GM19438 (cell line): ENCODE measurements at regions not wholly inside any gene's neighbourhood (a gene's known extent, or its start where the extent isn't known, plus 50 kb on each side); places are given as distances from the start of the nearest gene placed in this dataset.

Experiments
- ATAC-seq: cut with Tn5 transposase; IDR thresholded peaks from one replicate; pipeline ENCODE4 v1.9.1; 2021; ENCODE audit warnings: low read depth; ENCODE audit not compliant: unreplicated experiment

- no peak for ATAC-seq
Measured at GRCh38 chr6:114514170-114514569, 171.3 kb upstream of the HS3ST5 start.

- no peak for ATAC-seq
Measured at GRCh38 chr6:114471450-114471849, 128.6 kb upstream of the HS3ST5 start.

GRCh38 chr6:114467931-114468330, 125.1 kb upstream of the HS3ST5 start:
- ATAC-seq, result no peak

DNA sequence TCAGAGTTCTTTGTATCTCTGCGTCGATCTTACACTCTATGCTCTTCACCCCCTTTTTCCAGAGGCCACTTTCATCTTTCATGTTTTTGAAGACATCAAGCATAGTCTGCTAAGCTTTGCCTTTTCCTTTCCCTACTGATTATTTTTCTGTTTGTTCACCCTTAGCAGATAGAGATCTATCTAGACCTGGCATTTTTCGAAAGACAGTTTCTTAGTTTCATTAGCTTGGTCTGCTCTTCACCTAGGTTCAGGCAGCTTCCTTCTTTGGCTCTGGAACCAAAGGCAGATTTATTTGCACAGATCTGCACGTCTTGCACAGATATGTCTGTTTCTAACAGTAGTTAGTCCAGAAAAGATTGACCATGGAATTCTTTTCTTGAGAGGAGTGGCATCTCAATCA, 122.7 kb upstream of the HS3ST5 start:
- ATAC-seq, result no peak

- no peak for ATAC-seq
Measured at GRCh38 chr6:114453737-114454276, 111.0 kb upstream of the HS3ST5 start.

- ATAC-seq, result no peak
Measured at GRCh38 chr6:114452785-114453401, 110.1 kb upstream of the HS3ST5 start.

DNA sequence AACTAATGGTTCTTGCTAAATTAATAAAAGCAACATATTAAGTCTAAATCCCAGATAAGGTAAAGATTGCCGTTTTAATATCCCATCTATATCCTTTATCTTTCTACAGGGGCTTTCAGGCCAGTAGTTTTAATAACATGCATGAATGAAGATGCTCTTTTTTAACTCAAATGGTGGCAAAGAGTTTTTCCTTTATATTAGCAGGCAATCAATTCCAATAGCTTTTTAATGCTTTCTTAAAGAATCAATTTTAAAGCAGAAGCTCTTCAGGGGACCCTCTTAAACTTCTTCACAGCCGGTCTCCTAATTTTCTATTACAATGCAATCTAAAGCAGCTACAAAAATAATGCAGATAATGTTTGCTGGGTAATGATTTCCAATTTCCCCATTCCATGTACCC, 107.8 kb upstream of the HS3ST5 start:
- ATAC-seq, result no peak

DNA sequence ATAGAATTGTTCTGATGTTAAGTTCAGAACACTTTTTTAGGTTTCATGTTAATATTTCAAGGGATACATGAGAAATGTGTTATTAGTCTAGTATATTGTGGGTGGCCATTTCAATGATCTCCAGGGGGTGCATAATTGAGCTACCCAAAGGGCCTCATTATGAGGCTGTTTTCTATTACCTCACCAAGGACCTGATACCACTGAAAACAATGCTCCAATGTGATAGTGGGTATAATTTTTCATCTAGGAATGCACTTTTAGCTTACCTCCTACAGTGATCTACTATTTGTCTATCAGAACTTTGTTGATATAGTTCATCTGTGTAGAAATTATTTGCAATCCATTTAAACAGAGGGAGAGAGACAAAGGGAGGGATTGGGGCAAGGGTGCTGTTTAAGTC, 106.8 kb upstream of the HS3ST5 start:
- no peak for ATAC-seq

- ATAC-seq, result no peak
Measured at GRCh38 chr6:114446342-114446741, 103.5 kb upstream of the HS3ST5 start.

DNA sequence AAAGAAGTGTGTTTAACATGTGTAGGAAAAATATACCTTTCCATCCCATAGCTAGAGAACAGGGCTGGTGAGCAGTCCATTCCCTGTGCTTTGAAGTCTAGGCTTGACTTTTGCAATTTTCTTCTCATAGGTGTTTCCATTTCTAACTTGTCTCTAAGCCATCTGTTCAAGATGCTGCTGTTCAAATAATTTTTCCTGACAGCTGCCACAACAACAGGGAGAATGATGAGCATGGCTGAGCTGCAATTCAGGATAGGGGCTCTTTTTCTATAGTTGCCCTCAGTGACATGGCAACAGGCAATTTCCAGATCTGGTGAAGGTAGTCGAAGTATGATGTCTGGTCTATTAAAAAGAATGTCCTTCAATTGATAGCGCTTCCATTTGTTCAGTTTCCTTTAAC, 103.0 kb upstream of the HS3ST5 start:
- ATAC-seq, result no peak

- ATAC-seq, result no peak
Measured at GRCh38 chr6:114439411-114439810, 96.6 kb upstream of the HS3ST5 start.

DNA sequence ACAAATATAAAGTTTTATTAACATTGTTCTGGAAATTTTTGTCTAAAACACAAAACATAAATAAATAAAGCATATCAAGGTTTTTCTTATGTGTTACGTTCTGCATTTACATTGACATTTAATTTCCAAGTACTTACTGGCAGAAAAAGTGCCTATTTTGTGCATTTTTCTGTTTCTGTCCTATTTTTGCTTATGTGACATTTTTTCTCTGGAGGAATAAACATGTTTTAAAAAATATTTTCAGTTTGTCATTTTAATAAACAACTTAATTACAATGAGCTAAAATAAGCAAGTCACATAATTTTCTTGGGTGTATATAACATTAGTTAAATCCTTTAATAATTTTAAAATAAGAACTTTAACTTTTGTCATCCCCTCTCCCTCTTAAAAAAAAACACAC, 94.4 kb upstream of the HS3ST5 start:
- ATAC-seq, result no peak

GRCh38 chr6:114436691-114437090, 93.9 kb upstream of the HS3ST5 start:
- no peak for ATAC-seq

- no peak for ATAC-seq
Measured at GRCh38 chr6:114435985-114436384, 93.2 kb upstream of the HS3ST5 start.

DNA sequence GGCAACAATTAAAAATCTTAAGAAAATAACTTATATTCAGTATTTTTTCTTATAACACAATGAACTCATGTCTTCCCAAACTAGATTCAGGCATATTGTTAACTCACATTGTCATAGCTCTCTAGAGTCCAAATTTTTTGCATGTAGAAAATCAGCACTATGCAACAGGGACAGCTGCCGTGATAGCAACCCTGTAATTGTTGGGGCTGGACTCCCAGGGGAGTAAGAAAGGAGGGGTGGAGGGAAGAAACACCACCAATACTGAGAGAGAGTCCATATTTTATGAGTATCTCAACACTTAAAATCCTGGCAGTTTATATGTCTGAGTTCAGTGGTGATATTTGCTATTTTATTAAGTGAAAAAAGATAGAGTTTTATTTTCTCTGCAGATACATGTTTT, 89.6 kb upstream of the HS3ST5 start:
- no peak for ATAC-seq

DNA sequence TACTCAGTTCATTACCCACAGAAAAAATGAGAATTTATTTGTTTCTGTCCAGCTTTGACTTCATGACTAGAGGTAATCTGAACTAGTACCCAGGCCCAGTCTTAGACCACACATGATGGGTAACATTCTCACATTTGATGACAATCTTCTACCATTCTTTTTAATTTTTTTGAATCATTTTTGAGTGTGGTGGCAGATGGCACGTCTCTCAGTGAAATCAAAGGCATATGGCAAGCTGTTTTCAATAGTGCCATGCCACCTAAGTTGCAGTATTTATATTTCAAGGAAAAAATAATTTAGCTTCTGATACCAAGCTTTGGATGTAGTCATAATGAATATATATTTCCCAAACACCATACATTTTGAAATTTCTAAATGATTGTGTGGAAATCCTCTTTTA, 88.8 kb upstream of the HS3ST5 start:
- no peak for ATAC-seq

DNA sequence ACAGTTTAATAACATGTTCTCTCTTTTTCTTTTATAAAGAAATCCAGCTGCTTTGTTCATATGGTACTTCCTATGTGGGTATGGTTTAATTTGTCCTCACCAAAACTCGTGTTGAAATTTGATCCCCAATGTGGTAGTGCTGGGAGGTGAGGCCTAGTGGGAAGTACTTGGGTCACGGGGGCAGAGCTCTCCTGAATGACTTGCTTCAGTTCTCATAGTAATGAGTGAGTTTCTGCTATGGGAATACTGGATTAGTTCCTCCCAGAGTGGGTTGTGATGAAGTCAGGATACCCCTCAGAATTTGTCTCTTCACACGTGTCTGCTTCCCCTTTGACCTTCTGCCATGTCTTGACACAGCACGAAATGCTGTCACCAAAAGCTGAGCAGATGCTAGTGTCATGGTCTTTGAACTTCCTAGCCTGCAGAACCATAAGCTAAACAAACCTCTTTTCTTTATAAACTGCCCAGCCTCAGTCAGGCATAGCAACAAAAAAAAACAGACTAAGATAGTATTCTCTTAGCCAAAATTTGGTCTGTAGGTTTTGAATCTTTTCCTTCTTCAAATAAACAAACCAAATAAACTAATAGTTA, 87.8 kb upstream of the HS3ST5 start:
- ATAC-seq, result no peak

DNA sequence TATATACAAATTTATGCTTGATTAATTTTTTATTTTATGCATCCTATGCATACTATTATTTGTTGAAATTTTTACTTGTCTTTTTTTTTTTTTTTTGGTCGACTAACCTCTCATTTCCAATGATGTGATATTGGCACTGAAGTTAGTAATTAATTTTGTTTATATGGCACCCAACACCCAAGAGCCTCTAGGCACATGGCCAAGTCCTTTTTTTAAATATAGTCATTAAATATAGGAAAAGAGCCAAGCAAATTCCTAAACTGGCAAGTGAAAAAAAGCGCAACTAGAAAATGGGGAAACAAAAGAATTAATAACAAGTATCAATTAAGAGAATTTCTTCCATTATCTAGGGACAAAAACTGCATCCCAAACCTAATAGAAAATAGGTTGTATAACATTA, 85.5 kb upstream of the HS3ST5 start:
- ATAC-seq, result no peak

DNA sequence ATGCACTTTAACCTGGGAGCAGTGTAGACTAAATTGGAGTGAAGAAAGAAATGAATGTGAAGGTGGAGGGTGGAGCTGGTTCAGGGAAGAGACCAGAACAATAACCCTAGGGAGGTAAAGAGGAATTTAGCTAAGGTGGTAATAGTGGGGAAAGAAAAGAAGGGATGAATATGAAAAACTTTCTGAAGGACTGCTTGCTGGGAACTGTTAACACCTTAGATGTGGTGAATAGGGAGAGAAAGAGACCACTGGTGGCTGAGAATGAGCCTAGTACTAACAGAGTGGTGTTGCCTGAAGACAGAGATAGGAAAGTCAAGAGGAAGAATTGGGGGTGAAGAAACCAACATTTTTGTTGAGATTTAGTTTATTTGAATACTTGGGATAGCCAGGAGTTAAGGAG, 78.4 kb upstream of the HS3ST5 start:
- no peak for ATAC-seq

- ATAC-seq, result peak; percentile 72
Measured at GRCh38 chr6:114419175-114419574, 76.4 kb upstream of the HS3ST5 start.

DNA sequence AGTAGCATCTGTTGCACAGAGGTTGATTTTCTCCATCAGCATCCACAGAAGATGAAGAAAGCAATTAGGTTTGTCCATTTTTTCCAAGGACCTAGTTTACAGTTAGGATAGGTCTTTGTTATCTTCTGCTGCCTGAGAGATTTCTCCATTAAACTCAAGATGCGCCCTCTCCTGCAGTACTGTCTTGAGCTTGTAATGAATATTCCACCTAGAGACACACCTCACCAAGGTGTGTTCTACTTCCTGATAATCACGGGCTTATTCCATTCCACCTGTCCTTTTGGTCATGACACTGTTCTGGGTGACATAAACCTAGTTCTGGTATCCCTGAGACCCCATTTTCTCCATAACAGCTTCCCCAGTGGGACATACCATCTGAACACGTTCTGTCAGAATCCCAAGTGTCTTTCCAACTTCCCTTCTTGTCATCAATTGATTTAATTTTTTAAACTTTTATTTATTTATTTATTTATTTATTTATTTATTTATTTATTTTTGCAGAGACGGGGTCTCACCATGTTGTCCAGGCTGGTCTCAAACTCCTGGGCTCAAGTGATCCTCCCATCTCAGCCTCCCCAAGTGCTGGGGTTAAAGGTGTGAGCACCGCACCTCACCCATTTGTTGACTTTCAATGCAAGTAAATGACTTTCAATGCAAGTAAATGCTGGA, 75.6 kb upstream of the HS3ST5 start:
- no peak for ATAC-seq

DNA sequence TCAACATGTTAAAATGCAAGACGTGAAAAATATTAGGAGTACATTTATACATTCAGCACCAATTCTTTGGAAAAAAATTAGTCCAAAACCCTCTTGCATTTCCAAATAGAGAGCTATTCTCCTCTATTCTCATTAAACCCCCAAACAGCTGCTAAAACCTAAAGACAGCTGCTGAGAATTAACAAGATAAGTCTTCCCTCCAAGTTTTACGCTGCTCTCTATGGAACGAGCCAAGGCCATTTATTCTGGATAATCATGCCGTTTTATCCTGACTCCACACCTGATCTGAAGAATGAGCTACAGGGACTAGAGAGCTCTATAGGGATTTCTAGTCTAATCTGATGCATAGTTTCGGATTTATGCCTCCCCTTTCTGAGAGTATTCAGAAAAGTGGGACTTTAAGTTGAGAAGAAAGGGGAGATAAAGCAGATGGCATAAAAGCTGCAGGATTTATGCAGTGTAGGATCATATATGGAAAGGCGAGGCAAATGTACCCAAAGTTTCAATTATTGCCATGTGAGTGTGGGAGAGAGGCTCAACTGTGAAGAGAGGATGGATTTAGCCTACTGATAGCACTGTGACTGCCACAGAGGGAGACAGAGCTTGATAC, 64.7 kb upstream of the HS3ST5 start:
- ATAC-seq, result no peak
